GM12878 (cell line): ENCODE measurements at regions not wholly inside any gene's neighbourhood (a gene's known extent, or its start where the extent isn't known, plus 50 kb on each side); places are given as distances from the start of the nearest gene placed in this dataset.

ENCODE experiments used
- ATAC-seq: fragments of 200-7000 bp; cut with Tn5 transposase; 3 replicates; pipeline ENCODE4 v1.9.1; 2020; ENCODE audit warnings: mild to moderate bottlenecking, moderate library complexity
- BruUV-seq: library from RNA; stranded (reverse); fragments of 400-500 nt; replicated peaks from 2 replicates; lab custom pipeline; 2021; lab: Mats Ljungman, UMichigan
- CTCF ChIA-PET: fragments of 300-600 bp; sonication (Branson Sonifier 250); formaldehyde crosslinking; extraction: SDS; loops from one replicate; lab custom pipeline; 2021; ENCODE audit warnings: inconsistent platforms; lab: Yijun Ruan, JAX
- POLR2A ChIA-PET: fragments of 350-600 bp; formaldehyde crosslinking; extraction: SDS; loops from one replicate; lab custom pipeline; 2021; ENCODE audit warnings: inconsistent platforms; lab: Charles Lee
- RAD21 ChIA-PET: fragments of 300-600 bp; sonication (Branson Sonifier 250); formaldehyde crosslinking; loops from one replicate; lab custom pipeline; 2023; ENCODE audit warnings: antibody characterized with exemption; ENCODE audit not compliant: unreplicated experiment; lab: Charles Lee
- SMC1A ChIA-PET: fragments of 300-600 bp; sonication (Branson Sonifier 250); formaldehyde crosslinking; loops from one replicate; lab custom pipeline; 2023; ENCODE audit not compliant: unreplicated experiment, uncharacterized antibody; lab: Charles Lee
- DNase-seq: peaks from one replicate; pipeline ENCODE4 v3.0.0-alpha.2; 2011; ENCODE audit warnings: low read depth, low spot score
- FAIRE-seq: peaks from 3 replicates; lab custom pipeline; 2011; peaks lifted over from hg19 to GRCh38; lab: Jason Lieb, UNC
- H2AFZ ChIP-seq: 2 replicates; pipeline ENCODE4 v1.6.0; 2011; ENCODE audit warnings: low read depth, low read length, control low read depth; ENCODE audit not compliant: control insufficient read depth
- H3K27ac ChIP-seq: 2 replicates; pipeline ENCODE4 v1.5.1; 2011; ENCODE audit warnings: control low read depth; ENCODE audit not compliant: control insufficient read depth, insufficient read depth
- H3K27me3 ChIP-seq, 2 experiments: replicated peaks in 1 of 2; 2 replicates each; pipeline versions ENCODE4 v1.6.0 to v1.6.1; 2011; ENCODE audit warnings: low read length in 1 of 2; ENCODE audit not compliant: control insufficient read depth in 2 of 2, insufficient read depth in 2 of 2
- H3K36me3 ChIP-seq, 2 experiments: 2 replicates each; pipeline ENCODE4 v1.5.1; 2011; ENCODE audit warnings: low read length in 1 of 2; ENCODE audit not compliant: control insufficient read depth in 2 of 2, insufficient read depth in 2 of 2
- H3K4me1 ChIP-seq: 2 replicates; pipeline ENCODE4 v1.6.1; 2011; ENCODE audit warnings: mild to moderate bottlenecking, low read length, moderate library complexity, mixed read lengths; ENCODE audit not compliant: control insufficient read depth, insufficient read depth
- H3K4me2 ChIP-seq: 2 replicates; pipeline ENCODE4 v1.6.0; 2011; ENCODE audit warnings: control low read depth; ENCODE audit not compliant: control insufficient read depth, insufficient read depth
- H3K4me3 ChIP-seq: fragments of 200-600 bp; sonication (generic); 2 replicates; pipeline ENCODE4 v1.5.1; 2016
- H3K79me2 ChIP-seq: 2 replicates; pipeline ENCODE4 v1.6.0; 2011; ENCODE audit warnings: low read length; ENCODE audit not compliant: control insufficient read depth, insufficient read depth
- H3K9ac ChIP-seq: 2 replicates; pipeline ENCODE4 v1.8.0; 2011; ENCODE audit warnings: low read length, control low read depth, mixed read lengths; ENCODE audit not compliant: control insufficient read depth, insufficient read depth
- H3K9me3 ChIP-seq: replicated peaks from 3 replicates; pipeline ENCODE4 v1.5.1; 2011; ENCODE audit warnings: mild to moderate bottlenecking, low read length; ENCODE audit not compliant: control insufficient read depth, insufficient read depth
- H4K20me1 ChIP-seq: 2 replicates; pipeline ENCODE4 v1.6.0; 2011; ENCODE audit not compliant: control insufficient read depth, insufficient read depth
- BHLHE40 ChIP-seq, 2 experiments: fragments of 450-650 bp in 1 of 2; IDR thresholded peaks; 2 replicates each; pipeline ENCODE4 v1.6.1; 2011 to 2017; ENCODE audit warnings: low read depth in 2 of 2, borderline replicate concordance in 1 of 2, improper control_type of control experiment in 1 of 2, low read length in 1 of 2, mild to moderate bottlenecking in 1 of 2
- BMI1 ChIP-seq: fragments of 450-650 bp; IDR thresholded peaks from 2 replicates; pipeline ENCODE4 v1.6.1; 2016; ENCODE audit warnings: mild to moderate bottlenecking, moderate library complexity, borderline replicate concordance
- BRCA1 ChIP-seq: IDR thresholded peaks from 2 replicates; pipeline ENCODE4 v1.6.1; 2011; ENCODE audit warnings: low read depth, low read length, improper control_type of control experiment
- CBX3 ChIP-seq: fragments of 200-600 bp; sonication (generic); IDR thresholded peaks from 2 replicates; pipeline ENCODE4 v1.6.1; 2016; ENCODE audit warnings: low read depth, borderline replicate concordance
- EED ChIP-seq: sonication (generic); IDR thresholded peaks from 2 replicates; pipeline ENCODE4 v1.6.1; 2016; ENCODE audit warnings: antibody characterized with exemption, low read depth
- FOS ChIP-seq: IDR thresholded peaks from 3 replicates; pipeline ENCODE4 v1.6.1; 2011; ENCODE audit warnings: borderline replicate concordance; ENCODE audit not compliant: insufficient read length; ENCODE audit errors: extremely low read depth
- HCFC1 ChIP-seq: fragments of 150-350 bp; IDR thresholded peaks from 2 replicates; pipeline ENCODE4 v1.6.1; 2014; ENCODE audit warnings: low read length
- HDAC6 ChIP-seq: fragments of 200-600 bp; sonication (generic); IDR thresholded peaks from one replicate; pipeline ENCODE4 v1.8.0; 2017; ENCODE audit warnings: antibody characterized with exemption; ENCODE audit not compliant: unreplicated experiment
- NBN ChIP-seq: fragments of 450-650 bp; IDR thresholded peaks from 2 replicates; pipeline ENCODE4 v1.6.1; 2016
- POLR2A ChIP-seq: IDR thresholded peaks from 2 replicates; pipeline ENCODE4 v1.6.1; 2011; ENCODE audit warnings: low read depth, mild to moderate bottlenecking, low read length
- SIN3A ChIP-seq: IDR thresholded peaks from 2 replicates; pipeline ENCODE4 v1.6.1; 2012; ENCODE audit warnings: low read depth, low read length, improper control_type of control experiment
- SIX5 ChIP-seq: IDR thresholded peaks from 2 replicates; pipeline ENCODE4 v1.6.1; 2011; ENCODE audit warnings: mild to moderate bottlenecking, low read depth, low read length, moderate library complexity; ENCODE audit not compliant: severe bottlenecking
- SREBF1 ChIP-seq: IDR thresholded peaks from 2 replicates; pipeline ENCODE4 v1.6.1; 2012; ENCODE audit warnings: mild to moderate bottlenecking, low read length
- TCF12 ChIP-seq: IDR thresholded peaks from 2 replicates; pipeline ENCODE4 v1.6.1; 2011; ENCODE audit warnings: low read depth, mild to moderate bottlenecking, low read length
- YY1 ChIP-seq: IDR thresholded peaks from 2 replicates; pipeline ENCODE4 v1.6.1; 2011; ENCODE audit warnings: low read depth, mild to moderate bottlenecking, low read length
- ZNF274 ChIP-seq: IDR thresholded peaks from one replicate; pipeline ENCODE4 v1.8.0; 2011; ENCODE audit not compliant: insufficient read length, insufficient read depth
- ZNF622 ChIP-seq: fragments of 450-650 bp; IDR thresholded peaks from 2 replicates; pipeline ENCODE4 v1.6.1; 2017; ENCODE audit warnings: mild to moderate bottlenecking, inconsistent platforms
- WGBS: methylation state at CpG from one replicate; pipeline ENCODE4 v1.1.6; 2016; ENCODE audit warnings: low lambda C conversion rate; ENCODE audit not compliant: insufficient replicate concordance, insufficient coverage; ENCODE audit errors: missing lambda C conversion rate; 5-methylcytosine and 5-hydroxymethylcytosine counted together
- in situ Hi-C: fragments of 300-500 bp; cut with MboI; formaldehyde crosslinking; loops from 9 replicates; pipeline ENCODE4 v1.14.3; 2018; ENCODE audit warnings: mixed read lengths
- intact Hi-C: fragments of 100-400 bp; cut with micrococcal nuclease; formaldehyde crosslinking; loops from one replicate; pipeline ENCODE4 v1.14.2; 2022; ENCODE audit not compliant: unreplicated experiment
- TF ChIP-seq, protein P1 (sequence below): fragments of 450-650 bp; IDR thresholded peaks from 2 replicates; pipeline ENCODE4 v1.6.1; 2014; ENCODE audit warnings: mild to moderate bottlenecking
- TF ChIP-seq, protein P2 (sequence below): fragments of 450-650 bp; formaldehyde crosslinking; IDR thresholded peaks from 2 replicates; pipeline ENCODE4 v1.4.0; 2020; ENCODE audit warnings: mild to moderate bottlenecking, moderate library complexity

DNA sequence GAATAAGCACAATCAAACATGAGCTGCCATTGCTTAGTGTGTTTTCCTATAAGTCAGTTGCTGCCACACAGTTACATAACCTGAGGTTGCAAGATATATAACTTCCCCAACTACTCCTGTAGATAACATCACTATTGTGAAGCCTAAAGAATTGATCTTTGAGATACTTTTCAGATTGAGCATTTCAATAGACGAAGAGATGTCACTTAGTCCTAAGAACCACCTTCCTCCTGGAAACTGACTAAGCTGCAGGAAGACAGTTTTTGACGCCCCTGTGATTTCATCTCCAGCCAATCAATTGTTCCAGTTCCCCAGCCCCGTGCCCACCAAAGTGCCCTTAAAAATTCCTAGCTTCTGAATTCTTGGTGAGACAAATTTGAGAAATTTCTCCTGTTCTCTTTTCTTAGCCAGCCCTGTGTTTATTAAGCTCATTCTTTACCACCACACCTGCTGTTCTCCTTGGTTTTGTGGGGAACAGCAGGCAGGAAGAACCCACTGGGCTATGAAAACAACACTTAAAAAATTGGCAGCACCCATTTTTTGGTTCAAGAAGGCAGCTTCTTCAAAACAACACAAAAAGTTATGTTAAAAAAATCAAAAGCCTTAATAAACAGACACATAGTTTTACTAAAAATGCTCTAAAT lies 317.1 kb upstream of the PABPC4L start:
- Histone ChIP-seq H3K4me1 (no peaks in the 10 kb centered on the region), H2AFZ (no peak overlapping the region), H3K36me3 (no peaks in the 10 kb centered on the region), H3K27ac (no peak overlapping the region), H3K79me2 (no peaks in the 10 kb centered on the region), H3K4me3 (no peak overlapping the region), H3K9ac (no peak overlapping the region), H4K20me1 (no peaks in the 10 kb centered on the region)
- POLR2A ChIA-PET, result no interaction called here
- intact Hi-C loops, result no loop called here
- ATAC-seq (no peak), FAIRE-seq (no peak), DNase-seq (no peak)
- no TSS peak for BruUV-seq
- RAD21 ChIA-PET, result no interaction called here
- TF ChIP-seq FOS, result no peak
- TF ChIP-seq, protein P1, sequence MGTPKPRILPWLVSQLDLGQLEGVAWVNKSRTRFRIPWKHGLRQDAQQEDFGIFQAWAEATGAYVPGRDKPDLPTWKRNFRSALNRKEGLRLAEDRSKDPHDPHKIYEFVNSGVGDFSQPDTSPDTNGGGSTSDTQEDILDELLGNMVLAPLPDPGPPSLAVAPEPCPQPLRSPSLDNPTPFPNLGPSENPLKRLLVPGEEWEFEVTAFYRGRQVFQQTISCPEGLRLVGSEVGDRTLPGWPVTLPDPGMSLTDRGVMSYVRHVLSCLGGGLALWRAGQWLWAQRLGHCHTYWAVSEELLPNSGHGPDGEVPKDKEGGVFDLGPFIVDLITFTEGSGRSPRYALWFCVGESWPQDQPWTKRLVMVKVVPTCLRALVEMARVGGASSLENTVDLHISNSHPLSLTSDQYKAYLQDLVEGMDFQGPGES, result no peak
- TF ChIP-seq TCF12, result no peak
- TF ChIP-seq POLR2A, result no peak
- TF ChIP-seq BMI1, result no peak
- no peak for TF ChIP-seq EED
- no peak for TF ChIP-seq ZNF274
- TF ChIP-seq BRCA1, result no peak
- TF ChIP-seq SIX5, result no peak
- TF ChIP-seq NBN, result no peak
- no peak for TF ChIP-seq CBX3
- no peak for TF ChIP-seq SREBF1
- TF ChIP-seq SIN3A, result no peak
- no peak for TF ChIP-seq YY1
- no peak for TF ChIP-seq HCFC1
- no peak for TF ChIP-seq HDAC6
- TF ChIP-seq BHLHE40 (IDR thresholded peaks at IDR 0.05; ENCODE audit: borderline replicate concordance in 1 of 2, low read depth in 2 of 2, low read length in 1 of 2), result no peak
- TF ChIP-seq, protein P2, sequence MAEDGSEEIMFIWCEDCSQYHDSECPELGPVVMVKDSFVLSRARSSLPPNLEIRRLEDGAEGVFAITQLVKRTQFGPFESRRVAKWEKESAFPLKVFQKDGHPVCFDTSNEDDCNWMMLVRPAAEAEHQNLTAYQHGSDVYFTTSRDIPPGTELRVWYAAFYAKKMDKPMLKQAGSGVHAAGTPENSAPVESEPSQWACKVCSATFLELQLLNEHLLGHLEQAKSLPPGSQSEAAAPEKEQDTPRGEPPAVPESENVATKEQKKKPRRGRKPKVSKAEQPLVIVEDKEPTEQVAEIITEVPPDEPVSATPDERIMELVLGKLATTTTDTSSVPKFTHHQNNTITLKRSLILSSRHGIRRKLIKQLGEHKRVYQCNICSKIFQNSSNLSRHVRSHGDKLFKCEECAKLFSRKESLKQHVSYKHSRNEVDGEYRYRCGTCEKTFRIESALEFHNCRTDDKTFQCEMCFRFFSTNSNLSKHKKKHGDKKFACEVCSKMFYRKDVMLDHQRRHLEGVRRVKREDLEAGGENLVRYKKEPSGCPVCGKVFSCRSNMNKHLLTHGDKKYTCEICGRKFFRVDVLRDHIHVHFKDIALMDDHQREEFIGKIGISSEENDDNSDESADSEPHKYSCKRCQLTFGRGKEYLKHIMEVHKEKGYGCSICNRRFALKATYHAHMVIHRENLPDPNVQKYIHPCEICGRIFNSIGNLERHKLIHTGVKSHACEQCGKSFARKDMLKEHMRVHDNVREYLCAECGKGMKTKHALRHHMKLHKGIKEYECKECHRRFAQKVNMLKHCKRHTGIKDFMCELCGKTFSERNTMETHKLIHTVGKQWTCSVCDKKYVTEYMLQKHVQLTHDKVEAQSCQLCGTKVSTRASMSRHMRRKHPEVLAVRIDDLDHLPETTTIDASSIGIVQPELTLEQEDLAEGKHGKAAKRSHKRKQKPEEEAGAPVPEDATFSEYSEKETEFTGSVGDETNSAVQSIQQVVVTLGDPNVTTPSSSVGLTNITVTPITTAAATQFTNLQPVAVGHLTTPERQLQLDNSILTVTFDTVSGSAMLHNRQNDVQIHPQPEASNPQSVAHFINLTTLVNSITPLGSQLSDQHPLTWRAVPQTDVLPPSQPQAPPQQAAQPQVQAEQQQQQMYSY (CRISPR knock-in tag), result no peak
- TF ChIP-seq ZNF622, result no peak
- TF ChIP-seq, all 136 proteins: peak for 0
- ChIA-PET CTCF (interaction anchor here (1.0 kb wide), 1 partner anchor 9 kb away, joined by 3 read pairs; no protein-coding TSS in a partner anchor), SMC1A (interaction anchor here (0.9 to 1.0 kb wide), 2 partner anchors 13 to 44 kb away, joined by 3 to 5 read pairs; no protein-coding TSS in a partner anchor)
- in situ Hi-C loops, result no loop called here
- Histone ChIP-seq H3K27me3 (no peaks in the 10 kb centered on the region), H3K9me3 (no peaks in the 10 kb centered on the region), H3K4me2 (no peak overlapping the region)
- 3% methylated on average over 3 of the region's 3 CpGs for WGBS
